ENCODE measurements at regions not wholly inside any gene's neighbourhood (a gene's known extent, or its start where the extent isn't known, plus 50 kb on each side); places are given as distances from the start of the nearest gene placed in this dataset.

DNA sequence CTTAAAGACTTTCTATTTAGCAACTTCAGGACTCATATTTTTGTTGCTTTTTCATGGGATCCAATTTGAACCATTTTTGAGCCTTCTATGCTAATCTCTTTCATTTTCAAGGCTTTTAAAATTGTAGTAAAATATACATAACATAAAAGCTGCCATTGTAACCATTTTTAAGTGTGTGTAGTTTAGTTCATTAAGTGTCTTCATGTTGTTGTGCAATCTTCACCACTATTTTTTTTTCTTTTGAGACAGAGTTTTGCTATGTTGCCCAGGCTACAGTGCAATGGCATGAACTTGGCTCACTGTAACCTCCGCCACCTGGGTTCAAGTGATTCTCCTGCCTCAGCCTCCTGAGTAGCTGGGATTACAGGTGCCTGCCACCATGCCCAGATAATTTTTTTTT is 451.6 kb downstream of the TMEM114 start:
- POLR2A ChIA-PET = no interaction called here
- CTCF ChIA-PET = interaction anchor here (0.8 kb wide), 1 partner anchor 19 kb away, joined by 3 read pairs; no protein-coding TSS in a partner anchor
- no peak for DNase-seq (ENCODE audit: extremely low spot score)
- TF ChIP-seq, protein P1, sequence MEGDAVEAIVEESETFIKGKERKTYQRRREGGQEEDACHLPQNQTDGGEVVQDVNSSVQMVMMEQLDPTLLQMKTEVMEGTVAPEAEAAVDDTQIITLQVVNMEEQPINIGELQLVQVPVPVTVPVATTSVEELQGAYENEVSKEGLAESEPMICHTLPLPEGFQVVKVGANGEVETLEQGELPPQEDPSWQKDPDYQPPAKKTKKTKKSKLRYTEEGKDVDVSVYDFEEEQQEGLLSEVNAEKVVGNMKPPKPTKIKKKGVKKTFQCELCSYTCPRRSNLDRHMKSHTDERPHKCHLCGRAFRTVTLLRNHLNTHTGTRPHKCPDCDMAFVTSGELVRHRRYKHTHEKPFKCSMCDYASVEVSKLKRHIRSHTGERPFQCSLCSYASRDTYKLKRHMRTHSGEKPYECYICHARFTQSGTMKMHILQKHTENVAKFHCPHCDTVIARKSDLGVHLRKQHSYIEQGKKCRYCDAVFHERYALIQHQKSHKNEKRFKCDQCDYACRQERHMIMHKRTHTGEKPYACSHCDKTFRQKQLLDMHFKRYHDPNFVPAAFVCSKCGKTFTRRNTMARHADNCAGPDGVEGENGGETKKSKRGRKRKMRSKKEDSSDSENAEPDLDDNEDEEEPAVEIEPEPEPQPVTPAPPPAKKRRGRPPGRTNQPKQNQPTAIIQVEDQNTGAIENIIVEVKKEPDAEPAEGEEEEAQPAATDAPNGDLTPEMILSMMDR (IDR thresholded peaks at IDR 0.05; ENCODE audit: control extremely low read depth, extremely low read depth, low read depth, missing control alignments) = no peak

- TF ChIP-seq, protein P1 (IDR thresholded peaks at IDR 0.05; ENCODE audit: control extremely low read depth, extremely low read depth, low read depth, missing control alignments) = no peak
- POLR2A ChIA-PET = no interaction called here
- no peak for DNase-seq (ENCODE audit: extremely low spot score)
- CTCF ChIA-PET = interaction anchor here (0.8 to 1.0 kb wide), 2 partner anchors 17 to 20 kb away, joined by 3 read pairs; no protein-coding TSS in a partner anchor
These were observed 452.7 kb downstream of the TMEM114 start for GRCh38 chr16:8137606-8138005.

DNA sequence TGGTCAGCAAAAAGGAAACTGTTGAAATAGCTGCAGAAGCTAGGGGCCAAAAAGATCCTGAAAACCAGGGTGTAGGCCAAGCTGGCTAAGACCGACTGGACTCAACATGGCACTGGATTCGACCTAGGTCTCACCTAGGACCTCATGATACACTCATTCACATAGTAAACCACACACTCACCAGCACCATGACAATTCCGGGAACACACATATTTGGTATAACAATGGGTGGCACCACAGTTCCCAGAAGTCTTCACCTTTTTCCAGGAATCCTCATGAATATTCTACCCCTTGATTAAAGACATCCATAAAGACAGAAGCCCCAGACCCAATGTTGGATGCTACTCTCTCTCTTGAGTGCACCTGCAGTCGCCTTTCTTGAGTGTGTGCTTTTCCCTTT is 460.1 kb downstream of the TMEM114 start:
- DNase-seq (ENCODE audit: extremely low spot score) = no peak
- CTCF ChIA-PET = no interaction called here
- POLR2A ChIA-PET = no interaction called here
- TF ChIP-seq, protein P1 (IDR thresholded peaks at IDR 0.05; ENCODE audit: control extremely low read depth, extremely low read depth, low read depth, missing control alignments) = no peak

- no peak for DNase-seq (ENCODE audit: extremely low spot score)
- TF ChIP-seq, protein P1 (IDR thresholded peaks at IDR 0.05; ENCODE audit: control extremely low read depth, extremely low read depth, low read depth, missing control alignments) = no peak
- ChIA-PET POLR2A (no interaction called here), CTCF (no interaction called here)
These were observed 463.2 kb downstream of the TMEM114 start for GRCh38 chr16:8127070-8127469.

GRCh38 chr16:8126313-8126712 is 464.0 kb downstream of the TMEM114 start:
- TF ChIP-seq, protein P1 (IDR thresholded peaks at IDR 0.05; ENCODE audit: control extremely low read depth, extremely low read depth, low read depth, missing control alignments) = no peak
- DNase-seq (ENCODE audit: extremely low spot score) = no peak
- POLR2A ChIA-PET = no interaction called here
- CTCF ChIA-PET = no interaction called here

DNA sequence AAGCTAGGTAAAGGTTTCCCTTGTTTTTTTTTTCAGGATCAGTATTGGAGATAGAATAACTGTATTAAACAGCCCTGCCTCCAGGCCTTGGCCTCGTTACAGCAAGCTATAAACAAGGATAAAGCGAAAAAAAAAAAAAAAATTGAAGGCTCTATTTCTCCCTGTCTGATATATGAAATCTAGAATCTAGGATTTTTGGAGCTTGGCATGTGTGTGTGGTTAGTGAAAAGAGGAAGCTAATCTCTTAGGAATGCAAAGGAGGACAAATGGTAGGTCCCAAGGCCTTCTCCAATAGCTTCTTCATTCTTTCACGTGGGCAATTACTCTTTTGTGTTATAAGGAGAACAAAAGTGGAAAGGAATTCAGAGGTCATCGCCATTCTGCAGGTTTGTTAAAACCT is 470.3 kb downstream of the TMEM114 start:
- DNase-seq (ENCODE audit: extremely low spot score) = no peak
- POLR2A ChIA-PET = no interaction called here
- CTCF ChIA-PET = interaction anchor here (0.6 to 1.5 kb wide), 4 partner anchors 11 to 788 kb away, joined by 3 read pairs; no protein-coding TSS in a partner anchor

More for the DNA sequence above, 470.3 kb downstream of the TMEM114 start:
- TF ChIP-seq, protein P1 (IDR thresholded peaks at IDR 0.05; ENCODE audit: control extremely low read depth, extremely low read depth, low read depth, missing control alignments) = no peak
